GM12874 (cell line): ENCODE measurements at regions not wholly inside any gene's neighbourhood (a gene's known extent, or its start where the extent isn't known, plus 50 kb on each side); places are given as distances from the start of the nearest gene placed in this dataset.

Experiments
- TF ChIP-seq, protein P1 (sequence below): IDR thresholded peaks from 2 replicates; pipeline ENCODE4 v1.5.1; 2011; ENCODE audit warnings: low read depth, mild to moderate bottlenecking, control low read depth, low read length, moderate library complexity; ENCODE audit not compliant: insufficient read depth

DNA sequence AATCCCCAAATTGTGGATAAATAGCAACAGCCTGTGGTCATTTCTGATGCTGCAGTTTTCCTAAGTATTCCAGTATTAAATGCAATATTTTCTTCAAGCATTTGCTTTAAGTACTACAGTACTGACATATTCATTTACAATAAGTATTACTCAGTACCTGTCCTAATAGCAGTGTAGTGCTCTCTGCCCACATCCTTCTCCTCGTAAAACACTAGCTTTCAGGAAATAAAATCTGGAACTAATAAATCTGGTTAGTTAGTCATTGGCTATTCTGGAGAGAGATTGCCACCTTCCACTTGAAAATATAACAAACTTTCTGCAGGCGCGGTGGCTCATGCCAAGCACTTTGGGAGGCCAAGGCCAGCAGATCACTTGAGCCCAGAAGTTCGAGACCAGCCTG is 441.5 kb downstream of the PRKD1 start:
- TF ChIP-seq, protein P1, sequence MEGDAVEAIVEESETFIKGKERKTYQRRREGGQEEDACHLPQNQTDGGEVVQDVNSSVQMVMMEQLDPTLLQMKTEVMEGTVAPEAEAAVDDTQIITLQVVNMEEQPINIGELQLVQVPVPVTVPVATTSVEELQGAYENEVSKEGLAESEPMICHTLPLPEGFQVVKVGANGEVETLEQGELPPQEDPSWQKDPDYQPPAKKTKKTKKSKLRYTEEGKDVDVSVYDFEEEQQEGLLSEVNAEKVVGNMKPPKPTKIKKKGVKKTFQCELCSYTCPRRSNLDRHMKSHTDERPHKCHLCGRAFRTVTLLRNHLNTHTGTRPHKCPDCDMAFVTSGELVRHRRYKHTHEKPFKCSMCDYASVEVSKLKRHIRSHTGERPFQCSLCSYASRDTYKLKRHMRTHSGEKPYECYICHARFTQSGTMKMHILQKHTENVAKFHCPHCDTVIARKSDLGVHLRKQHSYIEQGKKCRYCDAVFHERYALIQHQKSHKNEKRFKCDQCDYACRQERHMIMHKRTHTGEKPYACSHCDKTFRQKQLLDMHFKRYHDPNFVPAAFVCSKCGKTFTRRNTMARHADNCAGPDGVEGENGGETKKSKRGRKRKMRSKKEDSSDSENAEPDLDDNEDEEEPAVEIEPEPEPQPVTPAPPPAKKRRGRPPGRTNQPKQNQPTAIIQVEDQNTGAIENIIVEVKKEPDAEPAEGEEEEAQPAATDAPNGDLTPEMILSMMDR: no peak

DNA sequence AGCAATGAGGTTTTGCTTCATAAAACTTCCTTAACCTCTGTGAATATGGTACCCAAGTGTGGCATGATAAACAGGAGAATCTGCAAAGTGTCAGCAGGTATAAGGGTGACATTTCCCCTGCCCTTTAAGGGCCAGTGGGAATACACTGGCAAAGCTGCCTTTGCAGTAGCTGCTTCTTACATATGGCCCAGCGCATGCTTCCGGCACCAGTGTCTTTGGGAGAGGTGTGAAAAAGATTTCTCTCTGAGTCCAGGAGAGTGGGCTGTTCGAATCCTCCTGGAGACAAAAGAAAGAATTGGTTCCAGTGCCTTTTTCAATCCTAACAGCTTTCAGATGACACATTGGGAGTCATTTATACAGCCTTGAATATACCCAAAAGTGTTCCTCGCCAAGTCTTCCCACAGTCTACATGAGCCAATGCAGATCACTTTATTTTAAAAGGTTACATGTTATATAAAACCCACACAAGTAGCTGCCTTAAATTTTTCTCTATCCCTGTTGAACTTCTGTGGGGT is 437.7 kb downstream of the PRKD1 start:
- TF ChIP-seq, protein P1: no peak

DNA sequence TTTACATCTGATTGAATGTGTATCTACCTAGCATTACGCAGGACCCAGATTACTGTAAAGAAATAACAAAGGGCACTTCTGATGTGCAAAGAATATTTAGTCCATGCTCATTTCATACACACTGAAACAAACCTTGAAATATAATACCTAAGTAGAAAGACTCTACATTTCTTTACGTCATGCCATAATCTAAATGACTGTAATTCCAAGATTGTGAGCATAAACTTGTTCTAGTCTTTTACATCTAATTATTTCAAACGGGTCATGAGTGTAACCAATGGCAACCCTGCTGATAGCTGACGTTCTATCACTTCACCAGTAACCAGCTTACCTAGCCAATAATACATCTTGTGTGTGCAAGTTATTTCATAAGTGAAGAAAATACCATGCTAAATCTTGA is 433.8 kb downstream of the PRKD1 start:
- TF ChIP-seq, protein P1: no peak

DNA sequence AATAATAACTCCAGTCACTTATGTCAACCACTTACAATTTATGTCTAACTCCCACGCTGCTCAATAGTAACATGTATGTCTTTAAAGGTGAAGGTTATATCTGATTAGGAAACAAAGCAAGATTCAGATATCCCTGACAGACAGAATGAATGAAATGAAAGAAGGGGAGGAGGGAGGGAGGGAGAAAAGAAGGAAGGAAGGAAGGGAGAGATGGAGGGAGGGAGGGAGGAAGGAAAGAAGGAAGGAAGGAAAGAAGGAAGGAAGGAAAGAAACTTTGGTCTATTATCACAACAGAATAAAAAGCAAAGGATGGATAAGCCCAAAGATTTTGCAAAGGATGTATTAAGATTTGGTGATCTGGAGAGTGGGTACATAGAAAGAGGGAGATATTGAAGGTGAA is 433.3 kb downstream of the PRKD1 start:
- TF ChIP-seq, protein P1: no peak

DNA sequence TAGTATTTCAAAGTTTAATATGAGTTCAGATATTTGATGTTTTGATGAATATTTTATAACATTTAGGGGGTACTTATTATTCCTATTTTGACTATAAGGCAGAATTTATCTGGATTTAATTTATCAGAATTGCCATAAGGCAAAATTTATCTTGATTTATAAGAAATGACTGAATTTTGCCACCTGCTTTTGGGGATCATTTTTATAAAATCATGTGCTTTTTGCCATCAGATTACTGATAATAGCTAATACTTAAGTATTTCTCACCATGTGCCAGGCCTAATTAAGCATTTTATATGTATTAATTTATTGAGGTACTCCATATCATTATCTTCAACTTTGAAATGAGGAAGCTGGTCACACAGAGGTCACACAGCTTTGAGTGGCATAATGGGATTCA is 423.7 kb downstream of the PRKD1 start:
- TF ChIP-seq, protein P1: no peak

DNA sequence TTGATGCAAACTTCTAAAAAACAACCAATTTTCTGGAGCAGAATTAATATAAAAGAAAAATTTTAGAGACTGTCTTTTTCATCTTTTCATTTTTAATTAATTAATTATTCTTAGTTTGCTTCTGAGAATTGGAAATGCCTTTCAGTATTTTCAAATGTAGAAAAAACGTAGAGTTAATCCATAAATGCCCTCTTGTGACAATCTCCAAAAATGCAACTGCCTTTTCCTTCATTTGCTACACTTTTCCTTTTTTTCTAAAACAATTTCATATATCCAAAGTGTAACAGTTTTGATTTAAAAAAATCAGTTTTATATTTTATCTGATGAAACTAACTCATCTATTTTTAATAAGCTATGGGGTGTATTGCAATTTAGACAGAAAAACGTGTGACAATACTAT is 409.3 kb downstream of the PRKD1 start:
- TF ChIP-seq, protein P1: no peak

DNA sequence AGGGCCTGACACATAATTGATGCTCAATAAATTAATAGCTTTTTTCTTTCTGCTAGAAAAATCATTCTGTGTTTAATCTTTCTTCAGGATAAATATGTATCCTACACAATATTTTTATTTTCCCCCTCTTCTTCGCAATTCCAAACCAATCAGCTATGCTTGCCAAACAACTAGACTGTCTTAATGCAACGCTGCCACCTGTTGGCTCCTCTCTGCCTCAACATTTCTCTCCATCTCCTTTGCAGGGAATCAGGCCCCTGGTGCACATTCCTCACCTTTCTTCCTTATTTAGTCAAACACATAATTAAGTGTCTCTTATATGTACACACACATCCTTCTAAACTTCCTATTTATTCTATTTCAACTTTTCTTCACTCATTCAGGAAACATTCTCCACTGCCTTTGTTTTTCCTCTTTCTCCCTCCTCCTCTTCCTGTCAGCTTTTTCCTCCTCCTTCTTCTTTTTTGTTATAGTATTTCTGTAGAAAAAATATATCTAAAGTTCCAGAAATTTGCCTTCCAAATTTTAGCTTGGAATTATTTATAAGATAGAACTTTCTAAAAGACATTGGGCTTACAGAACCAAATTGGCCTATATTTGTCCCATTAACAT is 406.0 kb downstream of the PRKD1 start:
- TF ChIP-seq, protein P1: no peak
